ENCODE measurements at regions not wholly inside any gene's neighbourhood (a gene's known extent, or its start where the extent isn't known, plus 50 kb on each side); places are given as distances from the start of the nearest gene placed in this dataset.
"Not testable (repeated sequence)": the region's sequence is repeated elsewhere in the genome, so short reads cannot be mapped to it uniquely, and the experiment has no call there.

- no peak for DNase-seq (ENCODE audit: low read depth)
Observed at GRCh38 chr3:82165266-82165665, 403.8 kb upstream of the GBE1 start.

- peak; percentile 55 for DNase-seq (ENCODE audit: low read depth)
Observed at GRCh38 chr3:82163907-82164520, 402.6 kb upstream of the GBE1 start.

DNA sequence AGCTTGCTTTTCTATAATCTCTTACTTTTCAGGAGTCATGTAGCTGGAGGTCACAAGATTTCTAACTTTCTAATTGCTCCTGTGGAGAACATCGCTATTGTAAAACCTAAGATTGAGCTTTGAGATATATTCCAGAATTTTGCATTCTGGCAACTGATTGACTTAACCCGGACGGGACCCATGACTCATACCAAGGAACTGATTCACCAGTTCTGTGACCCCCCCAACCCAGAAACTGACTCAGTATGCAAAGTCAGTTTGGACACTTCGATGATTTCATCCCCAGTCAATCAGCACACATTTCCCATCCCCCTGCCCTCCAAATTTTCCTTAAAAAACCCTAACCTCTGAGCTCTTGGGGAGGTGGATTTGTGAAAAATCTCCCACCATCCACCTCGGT is 396.5 kb upstream of the GBE1 start:
- DNase-seq (ENCODE audit: low read depth): peak; percentile 83

DNA sequence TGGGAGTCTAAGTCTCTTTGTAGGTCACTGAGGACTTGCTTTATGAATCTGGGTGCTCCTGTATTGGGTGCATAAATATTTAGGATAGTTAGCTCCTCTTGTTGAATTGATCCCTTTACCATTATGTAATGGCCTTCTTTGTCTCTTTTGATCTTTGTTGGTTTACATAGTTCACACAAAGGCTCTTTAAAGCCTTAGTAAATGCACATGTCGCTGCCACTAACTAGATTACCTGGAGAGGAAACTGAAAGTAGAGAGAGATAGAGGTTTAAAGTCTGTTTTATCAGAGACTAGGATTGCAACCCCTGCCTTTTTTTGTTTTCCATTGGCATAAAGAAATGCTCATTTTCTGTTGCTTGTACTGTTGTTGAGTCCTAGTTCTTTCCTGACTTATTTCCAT is 392.4 kb upstream of the GBE1 start:
- DNase-seq (ENCODE audit: low read depth): not testable (repeated sequence)

DNA sequence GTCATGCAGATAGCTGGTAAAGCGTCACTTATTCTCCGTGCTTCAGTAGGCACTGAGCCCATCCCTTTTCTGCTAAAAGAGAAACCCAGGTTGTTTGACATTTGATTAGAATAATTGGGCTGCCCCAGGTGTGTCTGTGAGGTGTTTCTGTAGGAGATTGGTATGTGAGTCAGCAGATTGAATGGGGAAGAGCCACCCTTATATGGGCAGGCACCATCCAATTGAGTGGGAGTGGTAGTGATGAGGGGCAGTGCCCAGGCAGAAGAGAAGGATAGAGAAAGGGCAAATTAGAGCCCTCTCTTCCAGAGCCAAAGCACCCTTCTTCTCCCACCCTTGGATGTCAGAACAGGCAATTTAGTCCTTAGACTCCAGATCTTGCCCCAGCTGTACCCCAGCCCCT is 384.3 kb upstream of the GBE1 start:
- DNase-seq (ENCODE audit: low read depth): no peak

DNA sequence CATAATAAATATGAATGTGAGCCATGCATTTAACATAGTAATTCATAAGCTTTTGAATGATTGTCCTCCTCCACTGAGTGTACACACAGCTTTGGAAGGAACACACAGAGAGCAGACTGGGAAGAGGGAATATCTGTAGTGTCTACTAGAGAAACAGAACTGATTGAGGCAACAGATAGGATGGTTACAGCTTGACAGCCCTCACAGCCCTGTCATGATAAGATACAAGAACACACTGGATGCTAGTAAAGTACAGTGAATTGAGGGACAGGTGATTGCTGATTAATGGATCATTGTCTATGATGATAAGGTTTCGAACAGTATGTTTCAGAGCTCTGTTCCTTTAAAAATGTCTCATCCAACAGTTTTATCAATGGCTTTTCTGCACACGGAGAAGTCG is 383.4 kb upstream of the GBE1 start:
- DNase-seq (ENCODE audit: low read depth): no peak

DNA sequence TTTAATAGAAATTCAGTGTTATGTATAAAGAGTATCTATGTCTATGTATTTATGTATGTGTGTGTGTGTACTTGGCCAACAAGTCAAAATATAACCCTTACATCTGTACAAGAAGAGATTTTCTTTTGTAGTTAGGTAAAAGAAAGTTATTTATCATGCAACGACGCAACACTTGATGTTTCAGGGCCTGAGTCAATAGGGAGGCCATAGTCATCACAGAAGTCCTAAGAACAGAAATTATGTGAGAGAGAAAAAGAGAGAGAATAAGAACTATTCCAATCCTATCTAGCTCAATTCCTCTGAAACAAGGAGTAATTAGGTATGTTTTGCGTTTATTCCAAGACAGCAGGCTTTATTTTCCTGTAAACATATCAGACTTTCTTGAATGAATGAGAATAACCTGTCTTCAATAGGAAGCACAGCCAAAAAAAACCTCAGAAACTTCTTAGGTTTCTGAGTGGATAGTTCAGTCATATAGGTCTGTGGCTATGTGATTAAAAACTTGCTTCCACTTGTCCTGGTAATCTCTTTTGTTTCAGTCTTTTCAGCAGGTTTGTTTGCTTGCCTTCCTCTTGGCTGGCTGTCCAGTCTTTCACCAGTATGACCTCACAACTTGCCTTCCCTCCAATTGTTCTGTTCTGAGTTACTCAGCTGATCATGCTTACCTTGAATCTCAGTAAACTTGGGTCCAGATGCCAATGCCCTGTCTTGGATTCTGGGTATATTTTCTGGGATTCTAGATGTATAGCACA is 382.4 kb upstream of the GBE1 start:
- DNase-seq (ENCODE audit: low read depth): no peak

DNA sequence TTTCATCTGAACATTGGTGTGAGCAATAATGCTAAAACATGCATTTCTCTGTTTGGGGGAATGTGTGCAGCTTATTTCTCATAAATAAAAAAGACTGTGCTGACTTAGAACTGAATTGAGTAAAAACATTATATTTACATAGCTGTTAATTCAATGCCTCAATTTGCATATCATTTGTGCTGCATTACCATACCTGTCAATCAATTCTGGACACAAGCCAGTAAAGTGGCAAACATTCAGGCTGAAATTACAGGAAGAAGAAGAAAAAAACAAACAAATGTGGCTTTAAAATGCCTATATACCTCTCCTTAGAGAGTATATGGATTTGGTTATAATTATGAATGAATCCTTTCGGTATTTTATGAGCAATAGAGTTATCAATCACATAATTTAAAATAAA is 380.1 kb upstream of the GBE1 start:
- no peak for DNase-seq (ENCODE audit: low read depth)

DNA sequence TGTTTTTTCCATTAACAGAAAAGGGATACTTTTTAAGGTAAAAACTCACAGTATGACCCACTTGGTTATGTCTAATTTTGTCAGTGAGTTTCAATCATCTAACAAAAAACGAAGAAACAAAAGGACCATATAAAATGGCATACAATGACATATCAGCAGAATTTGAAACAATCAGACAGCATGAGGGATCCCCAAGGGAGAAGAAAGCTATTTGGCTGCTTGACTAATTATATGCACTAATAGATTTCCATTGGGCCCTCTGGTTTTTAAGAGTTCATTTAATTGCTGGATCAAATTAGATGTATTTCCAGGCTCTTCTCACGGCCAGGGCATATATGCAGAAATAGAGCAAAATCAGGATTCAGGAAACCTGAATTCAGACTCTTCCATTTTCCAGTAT is 376.4 kb upstream of the GBE1 start:
- DNase-seq (ENCODE audit: low read depth): no peak

GRCh38 chr3:82137050-82137449 is 375.6 kb upstream of the GBE1 start:
- DNase-seq (ENCODE audit: low read depth): no peak

DNA sequence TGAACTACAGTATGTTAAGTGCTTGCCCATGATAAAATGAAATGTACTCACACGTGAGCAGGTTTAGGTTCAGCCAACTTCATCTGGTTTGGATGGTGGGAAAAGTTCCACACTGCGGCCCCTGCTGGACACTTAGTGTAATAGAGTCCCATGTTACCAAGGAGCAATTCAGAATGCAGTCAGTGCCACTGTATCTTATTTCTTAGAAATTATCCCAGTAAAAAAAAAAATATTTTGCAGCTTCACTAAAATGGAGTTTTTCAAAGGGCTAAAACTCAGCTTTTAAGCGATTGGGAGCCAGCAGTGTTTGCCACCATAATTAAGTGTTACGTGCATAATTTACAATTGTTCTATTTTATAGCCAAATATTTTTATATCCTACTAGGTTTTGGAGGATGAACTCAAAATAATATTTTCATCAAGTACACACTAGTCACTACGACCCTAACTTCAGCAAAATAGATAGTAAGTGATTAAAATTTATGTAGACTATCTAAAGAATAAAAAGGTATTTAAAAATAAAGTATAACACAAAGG is 371.7 kb upstream of the GBE1 start:
- peak; percentile 66 for DNase-seq (ENCODE audit: low read depth)

DNA sequence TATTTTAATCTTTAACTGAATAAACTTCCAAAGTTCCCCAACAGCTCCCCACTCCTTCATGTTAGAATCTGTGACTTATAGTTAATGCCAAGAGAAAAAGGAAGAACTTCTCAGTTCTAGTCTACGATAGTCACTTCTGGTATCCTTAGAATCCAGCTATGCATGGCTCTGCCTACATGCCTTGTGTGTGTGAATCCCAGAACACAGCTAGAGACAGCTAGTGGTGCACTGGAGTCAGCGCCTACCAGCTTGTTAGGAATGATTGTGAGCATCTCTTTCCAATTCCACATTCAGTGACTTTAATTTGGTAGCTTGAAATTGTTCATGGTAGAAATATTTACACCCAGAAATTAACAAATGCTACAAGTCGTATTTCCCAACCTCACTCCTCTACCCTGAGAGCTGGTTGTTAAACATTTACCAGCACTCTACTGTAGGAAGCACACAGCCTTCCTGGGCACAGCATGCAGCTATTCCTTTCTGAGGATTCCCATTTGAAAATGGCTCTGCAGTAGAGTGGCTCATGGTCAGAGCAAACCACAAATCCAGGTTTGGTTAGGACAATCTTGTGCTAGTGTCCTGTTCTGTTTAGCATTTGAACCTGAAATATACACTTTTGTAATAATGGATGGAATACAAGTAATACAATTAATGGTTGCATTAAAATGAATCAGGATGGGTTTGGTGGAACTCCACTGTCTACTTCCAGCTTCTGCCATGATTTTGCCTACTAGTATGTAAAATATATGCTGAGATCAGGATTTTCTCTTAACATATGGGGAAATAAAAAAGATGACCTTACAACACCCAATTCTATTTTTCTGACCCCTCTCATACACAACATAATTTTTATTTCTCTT is 371.0 kb upstream of the GBE1 start:
- no peak for DNase-seq (ENCODE audit: low read depth)

- DNase-seq (ENCODE audit: low read depth): no peak
Observed at GRCh38 chr3:82130046-82130445, 368.6 kb upstream of the GBE1 start.

GRCh38 chr3:82129221-82129801 is 367.9 kb upstream of the GBE1 start:
- DNase-seq (ENCODE audit: low read depth): no peak

GRCh38 chr3:82128271-82128670 is 366.8 kb upstream of the GBE1 start:
- no peak for DNase-seq (ENCODE audit: low read depth)

GRCh38 chr3:82122554-82123345 is 361.3 kb upstream of the GBE1 start:
- no peak for DNase-seq (ENCODE audit: low read depth)

- no peak for DNase-seq (ENCODE audit: low read depth)
Observed at GRCh38 chr3:82114589-82114988, 353.1 kb upstream of the GBE1 start.

DNA sequence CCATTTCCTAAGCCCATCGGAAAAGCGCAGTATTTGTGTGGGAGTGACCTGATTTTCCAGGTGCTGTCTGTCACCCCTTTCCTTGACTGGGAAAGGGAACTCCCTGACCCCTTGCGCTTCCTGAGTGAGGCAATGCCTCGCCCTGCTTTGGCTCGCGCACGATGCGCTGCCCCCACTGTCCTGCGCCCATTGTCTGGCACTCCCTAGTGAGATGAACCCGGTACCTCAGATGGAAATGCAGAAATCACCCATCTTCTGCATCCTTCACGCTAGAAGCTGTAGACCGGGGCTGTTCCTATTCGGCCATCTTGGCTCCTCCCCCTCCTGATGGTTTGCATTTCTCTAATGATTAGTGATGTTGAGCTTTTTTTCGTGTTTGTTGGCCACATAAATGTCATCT is 349.3 kb upstream of the GBE1 start:
- DNase-seq (ENCODE audit: low read depth): not testable (repeated sequence)

DNA sequence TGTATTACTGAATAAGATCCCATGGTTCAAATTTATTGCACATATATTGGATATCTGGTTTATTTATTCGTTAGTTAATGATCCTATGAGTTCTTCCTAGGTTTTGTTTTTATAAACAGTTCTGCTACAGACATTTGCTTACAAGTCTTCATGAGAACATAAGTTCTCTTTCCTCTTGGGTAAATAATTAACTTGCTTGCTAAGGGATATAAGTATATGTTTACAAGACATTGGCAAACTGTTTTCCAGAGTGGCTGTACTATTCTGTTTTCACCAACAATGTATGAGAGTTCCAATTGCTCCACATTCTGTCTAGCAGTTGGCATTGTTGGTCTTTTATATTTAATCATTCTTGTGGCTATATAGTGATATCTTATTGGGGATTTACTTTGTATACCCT is 341.8 kb upstream of the GBE1 start:
- DNase-seq (ENCODE audit: low read depth): no peak

- no peak for DNase-seq (ENCODE audit: low read depth)
Observed at GRCh38 chr3:82100378-82100777, 338.9 kb upstream of the GBE1 start.

DNA sequence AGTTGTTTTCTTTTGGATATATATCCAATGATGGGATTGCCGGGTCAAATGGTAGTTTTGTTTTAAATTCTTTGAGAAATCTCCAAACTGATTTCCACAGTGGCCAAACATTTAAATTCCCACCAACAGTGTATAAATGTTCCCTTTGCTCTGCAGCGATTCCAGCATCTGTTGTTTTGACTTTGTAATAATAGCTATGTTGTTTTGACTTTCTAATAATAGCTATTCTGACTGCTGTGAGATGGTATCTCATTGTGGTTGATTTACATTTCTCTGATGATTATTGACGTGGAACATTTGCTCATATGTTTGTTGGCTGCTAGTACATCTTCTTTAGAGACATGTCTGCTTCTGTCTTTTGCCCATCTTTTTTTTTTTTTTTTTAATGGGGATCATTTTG is 332.2 kb upstream of the GBE1 start:
- no peak for DNase-seq (ENCODE audit: low read depth)

DNA sequence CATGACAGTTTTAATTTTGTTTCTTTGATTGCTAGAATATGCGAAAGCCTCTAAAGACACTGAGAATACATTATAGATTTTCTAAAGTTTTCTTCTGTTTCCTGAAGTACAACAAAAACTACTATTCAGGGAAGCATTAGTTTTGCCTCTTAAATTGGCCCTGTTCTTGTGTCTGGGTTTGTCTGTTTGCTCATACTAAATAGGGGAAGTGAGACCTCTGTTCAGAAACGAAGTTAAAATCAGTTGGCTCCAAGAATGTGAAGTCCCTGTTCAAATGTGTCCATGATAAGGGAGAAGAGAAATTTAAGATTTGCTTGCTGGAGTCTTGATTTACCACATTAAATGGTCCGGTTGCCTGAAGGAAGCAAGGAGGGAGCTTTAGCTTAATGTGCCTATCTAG is 327.3 kb upstream of the GBE1 start:
- no peak for DNase-seq (ENCODE audit: low read depth)
